Activated CD8-positive, alpha-beta memory T cell treated with anti-CD3 and anti-CD28 coated beads for 24 hours (primary cell): ENCODE measurements at regions not wholly inside any gene's neighbourhood (a gene's known extent, or its start where the extent isn't known, plus 50 kb on each side); places are given as distances from the start of the nearest gene placed in this dataset.
"Not testable (repeated sequence)": the region's sequence is repeated elsewhere in the genome, so short reads cannot be mapped to it uniquely, and the experiment has no call there.

Source experiments
- DNase-seq: peaks from one replicate; pipeline ENCODE4 v3.0.0-alpha.2; 2020

GRCh38 chr5:136810261-136810801, 445.0 kb upstream of the TRPC7 start:
- DNase-seq: no peak

GRCh38 chr5:136809382-136809781, 444.0 kb upstream of the TRPC7 start:
- DNase-seq: no peak

GRCh38 chr5:136808756-136809155, 443.4 kb upstream of the TRPC7 start:
- DNase-seq: no peak

GRCh38 chr5:136805466-136805865, 440.1 kb upstream of the TRPC7 start:
- no peak for DNase-seq

GRCh38 chr5:136802383-136802782, 437.0 kb upstream of the TRPC7 start:
- no peak for DNase-seq

GRCh38 chr5:136799806-136800372, 434.5 kb upstream of the TRPC7 start:
- DNase-seq: no peak

GRCh38 chr5:136793300-136793699, 428.0 kb upstream of the TRPC7 start:
- no peak for DNase-seq

- DNase-seq: no peak
These were observed 416.1 kb upstream of the TRPC7 start for GRCh38 chr5:136781464-136781863.

GRCh38 chr5:136780518-136780917, 415.2 kb upstream of the TRPC7 start:
- DNase-seq: no peak

GRCh38 chr5:136776022-136776927, 410.9 kb upstream of the TRPC7 start:
- no peak for DNase-seq

GRCh38 chr5:136772491-136772890, 407.1 kb upstream of the TRPC7 start:
- no peak for DNase-seq

- DNase-seq: no peak
These were observed 404.7 kb upstream of the TRPC7 start for GRCh38 chr5:136769900-136770684.

- DNase-seq: no peak
These were observed 403.7 kb upstream of the TRPC7 start for GRCh38 chr5:136769093-136769492.

GRCh38 chr5:136768457-136768856, 403.1 kb upstream of the TRPC7 start:
- no peak for DNase-seq

- no peak for DNase-seq
These were observed 401.1 kb upstream of the TRPC7 start for GRCh38 chr5:136766456-136766855.

- DNase-seq: no peak
These were observed 399.3 kb upstream of the TRPC7 start for GRCh38 chr5:136764601-136765000.

- DNase-seq: no peak
These were observed 398.2 kb upstream of the TRPC7 start for GRCh38 chr5:136763548-136763947.

GRCh38 chr5:136754216-136754615, 388.9 kb upstream of the TRPC7 start:
- no peak for DNase-seq

- no peak for DNase-seq
These were observed 385.0 kb upstream of the TRPC7 start for GRCh38 chr5:136750224-136750862.

- no peak for DNase-seq
These were observed 383.7 kb upstream of the TRPC7 start for GRCh38 chr5:136749016-136749415.

- DNase-seq: no peak
These were observed 377.7 kb upstream of the TRPC7 start for GRCh38 chr5:136743052-136743451.

- DNase-seq: no peak
These were observed 374.9 kb upstream of the TRPC7 start for GRCh38 chr5:136740228-136740627.

- DNase-seq: not testable (repeated sequence)
These were observed 373.9 kb upstream of the TRPC7 start for GRCh38 chr5:136739271-136739670.
